ENCODE measurements at regions not wholly inside any gene's neighbourhood (a gene's known extent, or its start where the extent isn't known, plus 50 kb on each side); places are given as distances from the start of the nearest gene placed in this dataset.

- Histone ChIP-seq H4K20me1 (ENCODE audit: insufficient read depth) (no peaks in the 10 kb centered on the region), H3K36me3 (ENCODE audit: control insufficient read depth in 1 of 2, insufficient read depth in 2 of 2, low read length in 2 of 2) (no peaks in the 10 kb centered on the region), H3K4me2 (ENCODE audit: low read length) (no peak overlapping the region), H3K9me2 (ENCODE audit: insufficient read depth) (no peaks in the 10 kb centered on the region), H3K4me1 (ENCODE audit: control insufficient read depth in 1 of 2, insufficient read depth in 2 of 2, low read length in 2 of 2) (no peaks in the 10 kb centered on the region), H3K27me3 (ENCODE audit: insufficient read depth, low read length) (peaks cover 43% of the 10 kb centered on the region), H3K27ac (ENCODE audit: low read depth, low read length) (no peak overlapping the region), H3K9me3 (ENCODE audit: control insufficient read depth in 1 of 2, insufficient read depth in 1 of 2, low read depth in 1 of 2, low read length in 2 of 2) (no peaks in the 10 kb centered on the region), H3K79me2 (ENCODE audit: insufficient read depth, low read length) (no peaks in the 10 kb centered on the region), H2AFZ (ENCODE audit: low read depth, low read length, poor library complexity, severe bottlenecking) (no peak overlapping the region), H3K4me3 (replicated peaks in 1 of 2; ENCODE audit: low read depth in 1 of 2, low read length in 2 of 2) (no peak overlapping the region), H3K9ac (ENCODE audit: low read length) (no peak overlapping the region)
- intact Hi-C loops (cut with micrococcal nuclease): no loop called here
- TF ChIP-seq POLR2AphosphoS5 (IDR thresholded peaks at IDR 0.05; ENCODE audit: low read depth, low read length) (no peak), CTCF (IDR thresholded peaks at IDR 0.05 in 2 of 3, conservative IDR thresholded peaks at IDR 0.05 in 1 of 3; ENCODE audit: borderline replicate concordance in 1 of 3, insufficient read depth in 1 of 3, low read depth in 2 of 3, low read length in 2 of 3) (no peak), MAX (IDR thresholded peaks at IDR 0.05) (no peak), SIN3A (IDR thresholded peaks at IDR 0.05; ENCODE audit: low read depth) (no peak), ATF3 (IDR thresholded peaks at IDR 0.05) (no peak), REST (IDR thresholded peaks at IDR 0.05; ENCODE audit: low read depth) (no peak), EZH2 (IDR thresholded peaks at IDR 0.05) (no peak), JUND (IDR thresholded peaks at IDR 0.05) (no peak), SRF (IDR thresholded peaks at IDR 0.05; ENCODE audit: low read depth) (no peak), ZBTB33 (IDR thresholded peaks at IDR 0.05; ENCODE audit: extremely low read depth, insufficient replicate concordance, low read length) (no peak), FOSL1 (IDR thresholded peaks at IDR 0.05; ENCODE audit: low read depth) (no peak), SP1 (IDR thresholded peaks at IDR 0.05; ENCODE audit: low read depth) (no peak), ZNF274 (IDR thresholded peaks at IDR 0.05; ENCODE audit: low read depth, low read length) (no peak), EGR1 (IDR thresholded peaks at IDR 0.05; ENCODE audit: low read depth) (no peak)
- RAD21 ChIA-PET (ENCODE audit: low non-redundant PET in 1 of 2, low total read pairs in 2 of 2, uncharacterized antibody in 2 of 2, unreplicated experiment in 2 of 2): no interaction called here
- ATAC-seq: no peak
- POLR2A ChIA-PET: no interaction called here
- BruUV-seq (replicated peaks): no TSS peak
- DNase-seq (ENCODE audit: low read depth, low spot score): no peak
- CTCF ChIA-PET: interaction anchor here (1.1 kb wide), 1 partner anchor 24 kb away, joined by 3 read pairs; no protein-coding TSS in a partner anchor
Observed at GRCh38 chr1:165138960-165139359, 217.6 kb downstream of the LMX1A start.

Data from HCT116 (cell line).